A549 (cell line): ENCODE measurements at regions not wholly inside any gene's neighbourhood (a gene's known extent, or its start where the extent isn't known, plus 50 kb on each side); places are given as distances from the start of the nearest gene placed in this dataset.

Experiments used
- ATAC-seq, 2 experiments: fragments of 200-7000 bp in 1 of 2; fragments of >200 bp in 1 of 2; cut with Nextera tagmentation in 1 of 2; cut with Tn5 transposase in 1 of 2; 3 replicates each; pipeline versions ENCODE4 v1.8.0 to v1.9.1; 2018 to 2020; ENCODE audit warnings: mild to moderate bottlenecking in 1 of 2, moderate library complexity in 1 of 2
- CTCF ChIA-PET: fragments of 300-600 bp; sonication (Branson Sonifier 250); formaldehyde crosslinking; extraction: SDS; loops from one replicate; lab custom pipeline; 2021; ENCODE audit warnings: antibody characterized with exemption, inconsistent platforms; lab: Yijun Ruan, JAX
- POLR2A ChIA-PET: fragments of 350-600 bp; formaldehyde crosslinking; extraction: SDS; loops from one replicate; lab custom pipeline; 2021; ENCODE audit warnings: antibody characterized with exemption, inconsistent platforms; lab: Yijun Ruan, JAX
- DNase-seq, 2 experiments: peaks; one replicate each; pipeline versions ENCODE4 v3.0.0 to v3.0.0-alpha.2; 2011 to 2016; ENCODE audit warnings: low read depth in 1 of 2, low spot score in 1 of 2
- FAIRE-seq: peaks from 2 replicates; lab custom pipeline; 2011; peaks lifted over from hg19 to GRCh38; lab: Jason Lieb, UNC
- H3K27ac ChIP-seq, 2 experiments: fragments of >200 bp; sonication (Bioruptor Twin); formaldehyde crosslinking; 3 replicates each; pipeline ENCODE4 v1.5.1; 2016 to 2017
- H3K4me1 ChIP-seq: fragments of >200 bp; sonication (Bioruptor Twin); formaldehyde crosslinking; 3 replicates; pipeline ENCODE4 v1.6.1; 2016
- H3K4me2 ChIP-seq: fragments of >200 bp; sonication (Bioruptor Twin); formaldehyde crosslinking; 3 replicates; pipeline ENCODE4 v1.6.1; 2016
- H3K4me3 ChIP-seq: fragments of >200 bp; sonication (Bioruptor Twin); formaldehyde crosslinking; 3 replicates; pipeline ENCODE4 v1.5.1; 2016
- H3K9me3 ChIP-seq: fragments of >200 bp; sonication (Bioruptor Twin); formaldehyde crosslinking; 3 replicates; pipeline ENCODE4 v1.6.1; 2016
- ATOH8 ChIP-seq: fragments of 250-450 bp; sonication (Bioruptor Pico); IDR thresholded peaks from 2 replicates; pipeline ENCODE4 v1.5.0; 2020; ENCODE audit warnings: low read depth, mild to moderate bottlenecking, moderate library complexity
- BHLHE40 ChIP-seq: IDR thresholded peaks from 2 replicates; pipeline ENCODE4 v1.6.1; 2012; ENCODE audit warnings: low read depth, low read length, inconsistent platforms
- CEBPB ChIP-seq, 2 experiments: fragments of >200 bp in 1 of 2; sonication (Bioruptor Twin) in 1 of 2; formaldehyde crosslinking in 1 of 2; IDR thresholded peaks; 2 replicates each; pipeline ENCODE4 v1.6.1; 2012 to 2016
- EHMT2 ChIP-seq: fragments of 200-600 bp; sonication (generic); IDR thresholded peaks from 2 replicates; pipeline ENCODE4 v1.6.1; 2016; ENCODE audit warnings: antibody characterized with exemption, low read depth, mild to moderate bottlenecking, moderate library complexity
- ESRRA ChIP-seq: fragments of 150-350 bp; IDR thresholded peaks from 2 replicates; pipeline ENCODE4 v1.6.1; 2014; ENCODE audit warnings: mild to moderate bottlenecking, low read length, borderline replicate concordance
- FOSB ChIP-seq: fragments of 250-450 bp; sonication (Bioruptor Pico); IDR thresholded peaks from 2 replicates; pipeline ENCODE4 v1.5.0; 2020; ENCODE audit warnings: mild to moderate bottlenecking, moderate library complexity
- GATA3 ChIP-seq: IDR thresholded peaks from 2 replicates; pipeline ENCODE4 v1.6.1; 2012; ENCODE audit warnings: borderline replicate concordance
- HDAC2 ChIP-seq: fragments of 200-600 bp; sonication (generic); IDR thresholded peaks from 2 replicates; pipeline ENCODE4 v1.6.1; 2016
- HES2 ChIP-seq: fragments of >200 bp; sonication (Bioruptor Twin); formaldehyde crosslinking; IDR thresholded peaks from 2 replicates; pipeline ENCODE4 v1.6.1; 2016
- HEYL ChIP-seq: fragments of 250-450 bp; sonication (Bioruptor Pico); IDR thresholded peaks from 2 replicates; pipeline ENCODE4 v1.8.0; 2021; ENCODE audit warnings: mild to moderate bottlenecking, moderate library complexity
- HMGXB4 ChIP-seq: fragments of 250-450 bp; sonication (Bioruptor Pico); IDR thresholded peaks from 2 replicates; pipeline ENCODE4 v1.5.0; 2021; ENCODE audit warnings: mild to moderate bottlenecking, moderate library complexity, borderline replicate concordance
- HOXA7 ChIP-seq: fragments of 250-450 bp; sonication (Bioruptor Pico); IDR thresholded peaks from 2 replicates; pipeline ENCODE4 v1.5.0; 2020; ENCODE audit warnings: mild to moderate bottlenecking, moderate library complexity
- HOXB5 ChIP-seq: fragments of 250-450 bp; sonication (Bioruptor Pico); IDR thresholded peaks from 2 replicates; pipeline ENCODE4 v1.5.0; 2020; ENCODE audit warnings: mild to moderate bottlenecking, moderate library complexity
- KDM1A ChIP-seq: fragments of 200-600 bp; sonication (generic); IDR thresholded peaks from 2 replicates; pipeline ENCODE4 v1.6.1; 2016; ENCODE audit warnings: low read depth, mild to moderate bottlenecking
- KDM5A ChIP-seq: fragments of 200-600 bp; sonication (generic); IDR thresholded peaks from 2 replicates; pipeline ENCODE4 v1.6.1; 2016; ENCODE audit warnings: antibody characterized with exemption, mild to moderate bottlenecking
- MAFK ChIP-seq: fragments of 450-650 bp; IDR thresholded peaks from 2 replicates; pipeline ENCODE4 v1.6.1; 2014; ENCODE audit not compliant: partially characterized antibody
- MAX ChIP-seq: IDR thresholded peaks from 2 replicates; pipeline ENCODE4 v1.6.1; 2012
- MAZ ChIP-seq: fragments of 150-350 bp; IDR thresholded peaks from 2 replicates; pipeline ENCODE4 v1.6.1; 2014; ENCODE audit warnings: antibody characterized with exemption, low read depth, low read length, borderline replicate concordance
- NPAS2 ChIP-seq: fragments of 250-450 bp; sonication (Bioruptor Pico); IDR thresholded peaks from 2 replicates; pipeline ENCODE4 v1.8.0; 2022; ENCODE audit warnings: mild to moderate bottlenecking, moderate library complexity, borderline replicate concordance
- NR3C1 ChIP-seq: fragments of >200 bp; sonication (Bioruptor Twin); formaldehyde crosslinking; IDR thresholded peaks from 3 replicates; pipeline ENCODE4 v1.6.1; 2017
- PBX3 ChIP-seq: IDR thresholded peaks from 2 replicates; pipeline ENCODE4 v1.6.1; 2012
- POLR2A ChIP-seq: IDR thresholded peaks from 2 replicates; pipeline ENCODE4 v1.6.1; 2012; ENCODE audit warnings: mild to moderate bottlenecking, low read length
- POLR2AphosphoS2 ChIP-seq: conservative IDR thresholded peaks from 2 replicates; pipeline ENCODE4 v1.6.1; 2012; ENCODE audit warnings: low read length, improper control_type of control experiment, inconsistent platforms
- RCOR1 ChIP-seq: fragments of 150-350 bp; IDR thresholded peaks from 2 replicates; pipeline ENCODE4 v1.6.1; 2014; ENCODE audit warnings: antibody characterized with exemption, low read length, low read depth
- RFX5 ChIP-seq: fragments of 450-650 bp; IDR thresholded peaks from 2 replicates; pipeline ENCODE4 v1.7.1; 2014; ENCODE audit warnings: antibody characterized with exemption, mild to moderate bottlenecking, moderate library complexity
- RNF2 ChIP-seq: fragments of 200-600 bp; sonication (generic); IDR thresholded peaks from 2 replicates; pipeline ENCODE4 v1.6.1; 2016; ENCODE audit warnings: low read depth, mild to moderate bottlenecking, antibody characterized with exemption, moderate library complexity, borderline replicate concordance
- TFCP2L1 ChIP-seq: fragments of 250-450 bp; sonication (Bioruptor Pico); IDR thresholded peaks from 2 replicates; pipeline ENCODE4 v1.5.0; 2021; ENCODE audit warnings: mild to moderate bottlenecking
- TP53 ChIP-seq: fragments of 250-450 bp; sonication (Bioruptor Pico); IDR thresholded peaks from 2 replicates; pipeline ENCODE4 v1.5.0; 2021; ENCODE audit warnings: mild to moderate bottlenecking, moderate library complexity
- USF2 ChIP-seq: fragments of 450-650 bp; IDR thresholded peaks from 2 replicates; pipeline ENCODE4 v1.6.1; 2014; ENCODE audit warnings: antibody characterized with exemption
- ZC3H11A ChIP-seq: fragments of 450-650 bp; IDR thresholded peaks from 2 replicates; pipeline ENCODE4 v1.6.1; 2014; ENCODE audit warnings: antibody characterized with exemption, mild to moderate bottlenecking
- ZFP36 ChIP-seq: fragments of 450-650 bp; IDR thresholded peaks from 2 replicates; pipeline ENCODE4 v1.6.1; 2014; ENCODE audit warnings: borderline replicate concordance; ENCODE audit not compliant: partially characterized antibody
- ZNF302 ChIP-seq: fragments of 250-450 bp; sonication (Bioruptor Pico); IDR thresholded peaks from 2 replicates; pipeline ENCODE4 v1.9.0; 2021; ENCODE audit warnings: inconsistent platforms, mild to moderate bottlenecking, moderate library complexity
- WGBS: methylation state at CpG from one replicate; pipeline ENCODE4 v1.1.6; 2017; ENCODE audit errors: missing lambda C conversion rate; 5-methylcytosine and 5-hydroxymethylcytosine counted together

- CTCF ChIA-PET, result no interaction called here
- H3K4me1 ChIP-seq, result no peaks in the 10 kb centered on the region
- no peak overlapping the region for H3K4me3 ChIP-seq
- H3K27ac ChIP-seq, result no peak overlapping the region
- no peak for FAIRE-seq
- DNase-seq, result no peak
- H3K9me3 ChIP-seq, result no peaks in the 10 kb centered on the region
- TF ChIP-seq TP53 (CRISPR knock-in tag) (no peak), MAFK (peak; percentile 7), NPAS2 (CRISPR knock-in tag) (no peak), ZFP36 (no peak), ESRRA (no peak), KDM5A (no peak), TFCP2L1 (CRISPR knock-in tag) (no peak), USF2 (no peak)
- POLR2A ChIA-PET, result no interaction called here
- ATAC-seq, result no peak
- H3K4me2 ChIP-seq, result no peak overlapping the region
- 16% methylated on average over 2 of the region's 2 CpGs for WGBS
These were observed 929.5 kb upstream of the C9orf72 start for GRCh38 chr9:28502741-28503140.

GRCh38 chr9:28503573-28503972 is 930.3 kb upstream of the C9orf72 start:
- no peak for FAIRE-seq
- 16% methylated on average over 4 of the region's 4 CpGs for WGBS
- no peak overlapping the region for H3K4me2 ChIP-seq
- ChIA-PET POLR2A (no interaction called here), CTCF (no interaction called here)
- ATAC-seq, result no peak
- no peak for TF ChIP-seq GATA3
- no peak for TF ChIP-seq MAFK
- no peak for TF ChIP-seq MAZ
- TF ChIP-seq HEYL (CRISPR knock-in tag), result no peak
- TF ChIP-seq EHMT2, result no peak
- no peak for TF ChIP-seq NPAS2 (CRISPR knock-in tag)
- no peak for TF ChIP-seq RFX5
- no peak for TF ChIP-seq ZFP36
- TF ChIP-seq RCOR1, result no peak
- TF ChIP-seq POLR2AphosphoS2, result no peak
- no peak for TF ChIP-seq ZNF302
- no peak for TF ChIP-seq HMGXB4 (CRISPR knock-in tag)
- no peak for TF ChIP-seq BHLHE40
- TF ChIP-seq KDM1A, result no peak
- TF ChIP-seq NR3C1, result no peak
- TF ChIP-seq ZC3H11A, result no peak
- no peak for TF ChIP-seq PBX3
- no peak for TF ChIP-seq POLR2A
- no peaks in the 10 kb centered on the region for H3K9me3 ChIP-seq
- H3K4me3 ChIP-seq, result no peak overlapping the region
- no peak for DNase-seq
- H3K4me1 ChIP-seq, result no peaks in the 10 kb centered on the region
- H3K27ac ChIP-seq, result no peak overlapping the region

- 3% methylated on average over 3 of the region's 3 CpGs for WGBS
- no peak for TF ChIP-seq FOSB (CRISPR knock-in tag)
- no peak for TF ChIP-seq CEBPB (IDR thresholded peaks at IDR 0.05)
- no peak for TF ChIP-seq NPAS2 (CRISPR knock-in tag)
- no peak for TF ChIP-seq HOXB5 (CRISPR knock-in tag)
- TF ChIP-seq HDAC2, result no peak
- TF ChIP-seq RNF2, result no peak
- no peak for TF ChIP-seq ATOH8 (CRISPR knock-in tag)
- no peak for TF ChIP-seq RFX5
- no peak for TF ChIP-seq POLR2AphosphoS2
- TF ChIP-seq HES2, result no peak
- no peak for TF ChIP-seq MAX
- no peak for TF ChIP-seq HOXA7 (CRISPR knock-in tag)
- TF ChIP-seq PBX3, result no peak
These were observed 945.2 kb upstream of the C9orf72 start for GRCh38 chr9:28518439-28518838.

More at GRCh38 chr9:28518439-28518838, 945.2 kb upstream of the C9orf72 start:
- CTCF ChIA-PET, result interaction anchor here (0.6 kb wide), 1 partner anchor 239 kb away, joined by 4 read pairs; no protein-coding TSS in a partner anchor
- Histone ChIP-seq H3K4me2 (no peak overlapping the region), H3K9me3 (no peaks in the 10 kb centered on the region), H3K27ac (no peak overlapping the region), H3K4me1 (no peaks in the 10 kb centered on the region), H3K4me3 (no peak overlapping the region)
- FAIRE-seq, result no peak
- ATAC-seq, result no peak
- POLR2A ChIA-PET, result no interaction called here
- DNase-seq, result no peak
